ENCODE measurements at regions not wholly inside any gene's neighbourhood (a gene's known extent, or its start where the extent isn't known, plus 50 kb on each side); places are given as distances from the start of the nearest gene placed in this dataset.

DNA sequence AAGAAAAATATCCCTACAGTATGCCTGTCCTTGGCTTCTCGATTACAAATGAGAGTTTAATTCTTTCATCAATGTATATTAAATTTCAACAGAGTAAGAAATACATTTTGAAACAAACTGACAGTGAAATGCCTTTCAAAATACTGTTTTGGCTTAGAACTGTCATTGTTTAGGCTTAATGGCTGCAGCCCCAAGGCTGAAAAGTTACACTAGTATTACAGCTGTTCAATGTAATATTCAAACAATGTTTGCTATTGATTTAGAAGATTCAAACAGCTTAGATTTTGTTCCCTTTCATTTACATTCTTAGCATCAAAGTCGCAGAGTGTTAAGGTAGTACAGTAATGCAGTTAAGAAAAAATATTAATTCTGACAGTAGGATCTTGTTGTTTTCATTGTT lies 882.9 kb upstream of the ADGRL2 start:
- TF ChIP-seq, protein P1, sequence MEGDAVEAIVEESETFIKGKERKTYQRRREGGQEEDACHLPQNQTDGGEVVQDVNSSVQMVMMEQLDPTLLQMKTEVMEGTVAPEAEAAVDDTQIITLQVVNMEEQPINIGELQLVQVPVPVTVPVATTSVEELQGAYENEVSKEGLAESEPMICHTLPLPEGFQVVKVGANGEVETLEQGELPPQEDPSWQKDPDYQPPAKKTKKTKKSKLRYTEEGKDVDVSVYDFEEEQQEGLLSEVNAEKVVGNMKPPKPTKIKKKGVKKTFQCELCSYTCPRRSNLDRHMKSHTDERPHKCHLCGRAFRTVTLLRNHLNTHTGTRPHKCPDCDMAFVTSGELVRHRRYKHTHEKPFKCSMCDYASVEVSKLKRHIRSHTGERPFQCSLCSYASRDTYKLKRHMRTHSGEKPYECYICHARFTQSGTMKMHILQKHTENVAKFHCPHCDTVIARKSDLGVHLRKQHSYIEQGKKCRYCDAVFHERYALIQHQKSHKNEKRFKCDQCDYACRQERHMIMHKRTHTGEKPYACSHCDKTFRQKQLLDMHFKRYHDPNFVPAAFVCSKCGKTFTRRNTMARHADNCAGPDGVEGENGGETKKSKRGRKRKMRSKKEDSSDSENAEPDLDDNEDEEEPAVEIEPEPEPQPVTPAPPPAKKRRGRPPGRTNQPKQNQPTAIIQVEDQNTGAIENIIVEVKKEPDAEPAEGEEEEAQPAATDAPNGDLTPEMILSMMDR (IDR thresholded peaks at IDR 0.05), result no peak
- H3K27ac ChIP-seq, result no peak overlapping the region
- DNase-seq (no peak), ATAC-seq (no peak)
- H3K36me3 ChIP-seq, result no peaks in the 10 kb centered on the region
- no peaks in the 10 kb centered on the region for H3K4me1 ChIP-seq
- H3K27me3 ChIP-seq, result no peaks in the 10 kb centered on the region
- no peaks in the 10 kb centered on the region for H3K9me3 ChIP-seq
- H3K4me3 ChIP-seq, result no peak overlapping the region
- intact Hi-C loops (cut with DNase I), result no loop called here

DNA sequence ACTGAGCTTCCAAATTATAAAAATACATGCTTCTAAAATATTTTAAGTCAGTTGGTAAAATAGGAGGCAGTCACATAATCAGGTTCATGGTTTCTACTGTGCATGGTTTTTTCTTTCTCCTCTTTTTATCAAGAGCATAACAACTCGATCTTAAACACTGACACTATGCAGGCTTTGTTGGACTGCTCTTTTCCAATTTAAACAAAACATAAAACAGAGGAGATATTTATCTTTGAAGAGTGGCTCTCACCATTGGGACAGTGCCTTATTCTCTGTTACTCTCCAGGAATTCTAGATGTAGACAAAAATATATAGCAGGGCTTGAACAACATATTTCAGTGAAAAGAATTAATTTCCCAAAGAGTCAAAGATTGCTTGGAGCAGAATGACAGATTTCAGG lies 883.5 kb upstream of the ADGRL2 start:
- Histone ChIP-seq H3K4me3 (no peak overlapping the region), H3K36me3 (no peaks in the 10 kb centered on the region), H3K9me3 (no peaks in the 10 kb centered on the region), H3K27ac (no peak overlapping the region), H3K4me1 (no peaks in the 10 kb centered on the region), H3K27me3 (no peaks in the 10 kb centered on the region)
- DNase-seq, result no peak
- intact Hi-C loops (cut with DNase I), result no loop called here
- TF ChIP-seq, protein P1 (IDR thresholded peaks at IDR 0.05), result no peak
- no peak for ATAC-seq

DNA sequence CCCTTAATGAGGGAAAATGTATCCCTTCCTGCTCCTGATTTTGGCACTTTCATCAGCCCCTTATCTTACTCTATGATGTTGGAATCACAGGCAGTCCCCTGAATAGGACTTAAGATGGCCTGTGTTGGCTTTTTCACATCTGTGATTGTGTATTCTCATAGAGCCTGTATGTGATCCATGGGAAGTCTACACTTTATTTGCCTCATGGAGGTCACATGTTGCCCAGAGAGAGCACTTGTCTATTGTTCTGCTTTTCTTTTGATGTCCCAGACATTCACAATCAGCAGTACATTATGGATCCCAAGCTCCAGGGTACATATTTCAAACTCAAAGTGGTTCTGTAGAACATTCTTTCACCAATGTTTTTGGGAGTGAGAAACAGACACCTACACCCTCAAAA lies 885.2 kb upstream of the ADGRL2 start:
- Histone ChIP-seq H3K36me3 (no peaks in the 10 kb centered on the region), H3K27me3 (no peaks in the 10 kb centered on the region), H3K27ac (no peak overlapping the region), H3K9me3 (no peaks in the 10 kb centered on the region), H3K4me3 (no peak overlapping the region), H3K4me1 (no peaks in the 10 kb centered on the region)
- DNase-seq, result no peak
- intact Hi-C loops (cut with DNase I), result no loop called here
- peak; percentile 52 for ATAC-seq
- TF ChIP-seq, protein P1 (IDR thresholded peaks at IDR 0.05), result no peak

DNA sequence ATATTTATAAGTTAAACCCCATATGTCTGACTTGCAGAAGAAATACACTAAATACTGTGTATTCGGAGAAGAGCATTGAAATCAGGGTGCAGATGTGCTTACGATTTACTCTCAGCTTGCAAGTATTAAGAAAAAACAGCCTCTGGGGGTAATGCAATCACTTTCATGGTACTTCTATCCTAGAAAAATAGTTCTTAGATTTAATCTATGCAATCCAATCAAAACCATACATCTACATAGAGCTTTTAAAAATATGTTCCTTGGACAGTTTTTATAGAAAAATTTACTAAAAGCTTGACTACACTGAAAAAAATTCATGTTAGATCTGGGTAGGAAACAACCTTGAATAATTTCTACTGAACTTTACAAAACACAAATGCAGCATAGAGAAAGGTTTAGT lies 890.3 kb upstream of the ADGRL2 start:
- ATAC-seq (no peak), DNase-seq (no peak)
- no peaks in the 10 kb centered on the region for H3K27me3 ChIP-seq
- intact Hi-C loops (cut with DNase I), result no loop called here
- no peak overlapping the region for H3K27ac ChIP-seq
- TF ChIP-seq, protein P1 (IDR thresholded peaks at IDR 0.05), result no peak
- H3K36me3 ChIP-seq, result no peaks in the 10 kb centered on the region
- no peak overlapping the region for H3K4me3 ChIP-seq
- H3K9me3 ChIP-seq, result no peaks in the 10 kb centered on the region
- no peaks in the 10 kb centered on the region for H3K4me1 ChIP-seq

DNA sequence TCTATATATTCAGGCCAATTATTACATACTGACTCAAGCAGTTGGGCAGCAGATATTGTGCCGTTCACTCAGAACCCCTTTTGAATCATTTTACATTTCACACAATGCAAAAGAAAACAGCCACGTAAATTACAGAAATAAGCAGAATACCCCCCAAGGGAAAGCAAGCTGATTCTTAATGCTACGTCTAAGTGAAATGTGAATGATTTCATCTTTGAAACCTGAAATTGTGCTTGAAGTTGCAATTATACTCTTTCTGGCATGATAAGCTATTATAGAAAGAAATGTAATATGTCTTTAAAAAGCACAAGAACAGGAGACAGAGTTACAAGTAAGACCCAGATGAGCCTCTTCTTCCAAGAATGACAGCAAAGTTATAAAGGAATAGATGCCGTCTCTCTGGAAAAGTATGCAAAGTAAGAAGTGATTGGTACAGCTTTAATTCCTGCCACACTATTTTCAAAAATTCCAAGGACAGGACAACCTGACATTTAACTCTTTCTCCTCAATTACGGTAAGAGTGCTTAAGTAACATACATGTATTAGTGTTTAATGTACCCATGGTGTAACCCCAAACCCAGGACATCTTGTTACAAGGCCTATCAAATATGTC lies 891.5 kb upstream of the ADGRL2 start:
- Histone ChIP-seq H3K36me3 (no peaks in the 10 kb centered on the region), H3K27me3 (no peaks in the 10 kb centered on the region), H3K4me3 (no peak overlapping the region), H3K9me3 (no peaks in the 10 kb centered on the region), H3K4me1 (no peaks in the 10 kb centered on the region), H3K27ac (no peak overlapping the region)
- intact Hi-C loops (cut with DNase I), result no loop called here
- no peak for DNase-seq
- no peak for ATAC-seq
- TF ChIP-seq, protein P1 (IDR thresholded peaks at IDR 0.05), result no peak
